ENCODE measurements at regions not wholly inside any gene's neighbourhood (a gene's known extent, or its start where the extent isn't known, plus 50 kb on each side); places are given as distances from the start of the nearest gene placed in this dataset.

- TF ChIP-seq EP300 (conservative IDR thresholded peaks at IDR 0.05; ENCODE audit: poor library complexity, severe bottlenecking) (no peak), TAF1 (IDR thresholded peaks at IDR 0.05; ENCODE audit: low read depth) (no peak), RAD21 (conservative IDR thresholded peaks at IDR 0.05) (no peak)
These were observed 162.1 kb downstream of the C3orf38 start for GRCh38 chr3:88311826-88312225.

Data from neural cell (in vitro differentiated cells).